Fibroblast of lung (primary cell): ENCODE measurements at regions not wholly inside any gene's neighbourhood (a gene's known extent, or its start where the extent isn't known, plus 50 kb on each side); places are given as distances from the start of the nearest gene placed in this dataset.
"Not testable (repeated sequence)": the region's sequence is repeated elsewhere in the genome, so short reads cannot be mapped to it uniquely, and the experiment has no call there.

Source experiments
- DNase-seq, 2 donors: peaks; one replicate each; pipeline versions ENCODE4 v3.0.0 to v3.0.0-alpha.2; 2010; ENCODE audit warnings: low read depth in 2 of 2
- H2AFZ ChIP-seq: 2 replicates; pipeline ENCODE4 v1.5.1; 2012; ENCODE audit warnings: low read length, control low read depth, inconsistent platforms
- H3K27ac ChIP-seq: 2 replicates; pipeline ENCODE4 v1.5.1; 2011; ENCODE audit warnings: low read length, control low read depth; ENCODE audit not compliant: insufficient read depth
- H3K27me3 ChIP-seq: 2 replicates; pipeline ENCODE4 v1.5.1; 2011; ENCODE audit warnings: mild to moderate bottlenecking, low read length; ENCODE audit not compliant: control insufficient read depth, insufficient read depth
- H3K36me3 ChIP-seq: 2 replicates; pipeline ENCODE4 v1.5.1; 2011; ENCODE audit warnings: low read length; ENCODE audit not compliant: control insufficient read depth, insufficient read depth
- H3K4me1 ChIP-seq: 2 replicates; pipeline ENCODE4 v1.5.1; 2011; ENCODE audit warnings: low read length; ENCODE audit not compliant: control insufficient read depth, insufficient read depth; ENCODE audit errors: extremely low read depth
- H3K4me2 ChIP-seq: 2 replicates; pipeline ENCODE4 v1.5.1; 2011; ENCODE audit warnings: low read length, control low read depth; ENCODE audit not compliant: insufficient read depth; ENCODE audit errors: extremely low read depth
- H3K4me3 ChIP-seq, 4 experiments: fragments of 200-600 bp in 1 of 4; sonication (generic) in 1 of 4; replicated peaks in 1 of 4; 2 replicates each; pipeline ENCODE4 v1.5.1; 2011 to 2016; ENCODE audit warnings: low read length in 4 of 4, low read depth in 3 of 4, mild to moderate bottlenecking in 3 of 4, control low read depth in 2 of 4, inconsistent platforms in 1 of 4, mixed read lengths in 1 of 4; ENCODE audit not compliant: insufficient read depth in 1 of 4; ENCODE audit errors: control extremely low read depth in 1 of 4
- H3K79me2 ChIP-seq: 2 replicates; pipeline ENCODE4 v1.5.1; 2012; ENCODE audit warnings: mild to moderate bottlenecking, low read length, inconsistent platforms; ENCODE audit not compliant: control insufficient read depth, insufficient read depth
- H3K9ac ChIP-seq: 2 replicates; pipeline ENCODE4 v1.5.1; 2011; ENCODE audit warnings: mild to moderate bottlenecking, low read length, control low read depth; ENCODE audit not compliant: insufficient read depth
- H3K9me3 ChIP-seq: 2 replicates; pipeline ENCODE4 v1.5.1; 2012; ENCODE audit warnings: low read depth, low read length; ENCODE audit not compliant: control insufficient read depth, insufficient read depth
- H4K20me1 ChIP-seq: 2 replicates; pipeline ENCODE4 v1.5.1; 2011; ENCODE audit warnings: low read length; ENCODE audit not compliant: control insufficient read depth, insufficient read depth; ENCODE audit errors: extremely low read depth
- EZH2 ChIP-seq: IDR thresholded peaks from 2 replicates; pipeline ENCODE4 v1.5.1; 2012; ENCODE audit warnings: low read length, control low read depth, mild to moderate bottlenecking; ENCODE audit errors: missing control alignments
- TF ChIP-seq, protein P1 (sequence below), 2 donors: IDR thresholded peaks in 1 of 2; conservative IDR thresholded peaks in 1 of 2; 1 replicate in 1 of 2; 2 replicates in 1 of 2; pipeline ENCODE4 v1.5.1; 2011 to 2012; ENCODE audit warnings: low read length in 2 of 2, control low read depth in 1 of 2, inconsistent platforms in 1 of 2, low read depth in 1 of 2, mild to moderate bottlenecking in 1 of 2

DNA sequence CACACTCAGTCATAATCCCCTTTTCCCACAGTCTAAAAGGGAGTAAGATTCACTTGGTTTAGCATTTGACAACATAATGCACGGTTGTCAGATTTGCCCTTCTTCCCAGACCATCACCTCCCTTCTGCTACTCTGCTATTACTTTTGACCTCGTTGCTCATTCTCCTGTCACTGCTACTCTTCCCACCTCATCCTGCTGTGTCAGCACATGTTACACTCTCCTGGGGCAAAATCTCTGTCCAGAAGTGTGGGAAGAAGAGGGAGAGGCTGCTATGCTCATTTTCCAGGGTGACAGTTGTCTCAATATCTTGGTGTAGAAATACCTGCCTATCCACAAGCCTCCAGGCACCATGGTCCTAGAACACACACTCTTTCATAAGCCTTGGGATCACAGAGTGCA lies 449.9 kb upstream of the PIK3R1 start:
- no peak overlapping the region for H3K27ac ChIP-seq
- no peak overlapping the region for H3K9ac ChIP-seq
- H4K20me1 ChIP-seq, result no peaks in the 10 kb centered on the region
- H3K4me2 ChIP-seq, result no peak overlapping the region
- TF ChIP-seq EZH2, result no peak
- TF ChIP-seq, protein P1, sequence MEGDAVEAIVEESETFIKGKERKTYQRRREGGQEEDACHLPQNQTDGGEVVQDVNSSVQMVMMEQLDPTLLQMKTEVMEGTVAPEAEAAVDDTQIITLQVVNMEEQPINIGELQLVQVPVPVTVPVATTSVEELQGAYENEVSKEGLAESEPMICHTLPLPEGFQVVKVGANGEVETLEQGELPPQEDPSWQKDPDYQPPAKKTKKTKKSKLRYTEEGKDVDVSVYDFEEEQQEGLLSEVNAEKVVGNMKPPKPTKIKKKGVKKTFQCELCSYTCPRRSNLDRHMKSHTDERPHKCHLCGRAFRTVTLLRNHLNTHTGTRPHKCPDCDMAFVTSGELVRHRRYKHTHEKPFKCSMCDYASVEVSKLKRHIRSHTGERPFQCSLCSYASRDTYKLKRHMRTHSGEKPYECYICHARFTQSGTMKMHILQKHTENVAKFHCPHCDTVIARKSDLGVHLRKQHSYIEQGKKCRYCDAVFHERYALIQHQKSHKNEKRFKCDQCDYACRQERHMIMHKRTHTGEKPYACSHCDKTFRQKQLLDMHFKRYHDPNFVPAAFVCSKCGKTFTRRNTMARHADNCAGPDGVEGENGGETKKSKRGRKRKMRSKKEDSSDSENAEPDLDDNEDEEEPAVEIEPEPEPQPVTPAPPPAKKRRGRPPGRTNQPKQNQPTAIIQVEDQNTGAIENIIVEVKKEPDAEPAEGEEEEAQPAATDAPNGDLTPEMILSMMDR (conservative IDR thresholded peaks at IDR 0.05 in 1 of 2, IDR thresholded peaks at IDR 0.05 in 1 of 2; ENCODE audit: low read depth in 1 of 2, low read length in 2 of 2), result no peak
- no peak overlapping the region for H2AFZ ChIP-seq
- no peaks in the 10 kb centered on the region for H3K36me3 ChIP-seq
- no peaks in the 10 kb centered on the region for H3K27me3 ChIP-seq
- no peaks in the 10 kb centered on the region for H3K4me1 ChIP-seq
- H3K79me2 ChIP-seq, result no peaks in the 10 kb centered on the region
- H3K4me3 ChIP-seq, result no peak overlapping the region
- H3K9me3 ChIP-seq, result no peaks in the 10 kb centered on the region
- no peak for DNase-seq

DNA sequence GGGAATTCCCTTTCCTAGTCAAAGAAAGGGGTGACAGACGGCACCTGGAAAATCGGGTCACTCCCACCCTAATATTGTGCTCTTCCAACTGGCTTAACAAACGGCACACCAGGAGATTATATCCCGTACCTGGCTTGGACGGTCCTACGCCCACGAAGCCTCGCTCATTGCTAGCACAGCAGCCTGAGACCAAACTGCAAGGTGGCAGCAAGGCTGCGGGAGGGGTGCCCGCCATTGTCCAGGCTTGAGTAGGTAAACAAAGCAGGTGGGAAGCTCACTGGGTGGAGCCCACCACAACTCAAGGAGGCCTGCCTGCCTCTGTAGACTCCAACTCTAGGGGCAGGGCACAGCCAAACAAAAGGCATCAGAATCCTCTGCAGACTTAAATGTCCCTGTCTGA lies 457.8 kb upstream of the PIK3R1 start:
- not testable (repeated sequence) for DNase-seq, H3K9ac ChIP-seq, H3K4me3 ChIP-seq, H3K4me1 ChIP-seq, H3K4me2 ChIP-seq, H4K20me1 ChIP-seq, H3K9me3 ChIP-seq, H3K27me3 ChIP-seq, H2AFZ ChIP-seq, H3K79me2 ChIP-seq, H3K36me3 ChIP-seq, H3K27ac ChIP-seq

DNA sequence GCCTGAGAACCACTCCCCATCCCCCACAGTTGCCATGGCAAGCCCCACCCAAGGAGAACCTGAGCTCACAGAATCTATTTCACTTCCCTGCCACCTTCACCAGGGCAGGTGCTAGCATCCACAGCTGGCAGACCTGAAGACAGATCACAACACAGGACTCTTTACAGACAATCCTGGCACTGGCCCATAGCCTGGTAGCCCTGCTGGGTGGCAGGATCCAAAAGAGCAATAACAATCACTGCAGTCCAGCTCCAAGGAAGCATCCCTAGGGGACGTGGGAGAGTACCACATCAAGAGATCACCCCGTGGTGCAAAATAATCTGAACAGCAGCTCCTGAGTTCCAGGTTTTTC lies 463.2 kb upstream of the PIK3R1 start:
- no peaks in the 10 kb centered on the region for H3K27me3 ChIP-seq
- no peak for TF ChIP-seq EZH2
- TF ChIP-seq, protein P1 (conservative IDR thresholded peaks at IDR 0.05 in 1 of 2, IDR thresholded peaks at IDR 0.05 in 1 of 2; ENCODE audit: low read depth in 1 of 2, low read length in 2 of 2), result no peak
- H3K27ac ChIP-seq, result no peak overlapping the region
- no peaks in the 10 kb centered on the region for H3K4me1 ChIP-seq
- H3K36me3 ChIP-seq, result no peaks in the 10 kb centered on the region
- H3K79me2 ChIP-seq, result no peaks in the 10 kb centered on the region
- H3K4me3 ChIP-seq, result no peak overlapping the region
- DNase-seq, result no peak
- no peaks in the 10 kb centered on the region for H4K20me1 ChIP-seq
- H3K4me2 ChIP-seq, result no peak overlapping the region
- H2AFZ ChIP-seq, result no peak overlapping the region
- no peaks in the 10 kb centered on the region for H3K9me3 ChIP-seq
- H3K9ac ChIP-seq, result no peak overlapping the region

DNA sequence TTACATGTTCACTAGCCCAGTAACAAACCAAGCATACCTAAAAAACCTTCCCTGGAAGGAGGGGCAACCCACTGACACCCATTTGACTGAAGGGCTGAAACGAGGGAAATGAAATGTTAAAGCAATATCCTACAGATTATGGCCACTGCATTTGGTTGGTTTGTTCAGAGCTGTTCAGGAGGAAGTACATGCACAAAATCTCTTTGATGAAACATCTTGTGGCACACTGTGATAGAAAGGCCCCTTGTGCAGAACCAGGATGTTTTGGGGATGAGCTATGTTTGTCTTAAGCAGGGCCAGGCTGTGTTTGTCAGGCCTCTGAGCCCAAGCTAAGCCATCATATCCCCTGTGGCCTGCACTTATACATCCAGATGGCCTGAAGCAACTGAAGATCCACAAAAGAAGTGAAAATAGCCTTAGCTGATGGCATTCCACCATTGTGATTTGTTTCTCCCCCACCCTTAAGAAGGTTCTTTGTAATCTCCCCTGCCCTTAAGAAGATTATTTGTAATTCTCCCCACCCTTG lies 467.3 kb upstream of the PIK3R1 start:
- Histone ChIP-seq H3K36me3 (no peaks in the 10 kb centered on the region), H3K27me3 (no peaks in the 10 kb centered on the region), H2AFZ (no peak overlapping the region), H4K20me1 (no peaks in the 10 kb centered on the region), H3K4me3 (no peak overlapping the region), H3K4me1 (no peaks in the 10 kb centered on the region), H3K27ac (no peak overlapping the region), H3K4me2 (no peak overlapping the region), H3K79me2 (no peaks in the 10 kb centered on the region), H3K9me3 (no peaks in the 10 kb centered on the region), H3K9ac (no peak overlapping the region)
- TF ChIP-seq, protein P1 (conservative IDR thresholded peaks at IDR 0.05 in 1 of 2, IDR thresholded peaks at IDR 0.05 in 1 of 2; ENCODE audit: low read depth in 1 of 2, low read length in 2 of 2), result no peak
- no peak for TF ChIP-seq EZH2
- no peak for DNase-seq
